GM23248 (cell line): ENCODE measurements at regions not wholly inside any gene's neighbourhood (a gene's known extent, or its start where the extent isn't known, plus 50 kb on each side); places are given as distances from the start of the nearest gene placed in this dataset.

Source experiments
- DNase-seq: peaks from one replicate; pipeline ENCODE4 v3.0.0-alpha.2; 2015
- H2AFZ ChIP-seq: fragments of 200-600 bp; sonication (generic); 2 replicates; pipeline ENCODE4 v1.6.1; 2016; ENCODE audit warnings: antibody characterized with exemption
- H3F3A ChIP-seq: fragments of 200-600 bp; sonication (generic); 2 replicates; pipeline ENCODE4 v1.6.1; 2016; ENCODE audit warnings: mild to moderate bottlenecking, antibody characterized with exemption, mixed run types; ENCODE audit not compliant: insufficient read depth
- H3K27ac ChIP-seq: fragments of 200-600 bp; sonication (generic); 2 replicates; pipeline ENCODE4 v1.5.1; 2016; ENCODE audit warnings: mild to moderate bottlenecking
- H3K27me3 ChIP-seq: fragments of 200-600 bp; sonication (generic); replicated peaks from 2 replicates; pipeline ENCODE4 v1.6.1; 2016; ENCODE audit warnings: mild to moderate bottlenecking; ENCODE audit not compliant: insufficient read depth
- H3K36me3 ChIP-seq: fragments of 200-600 bp; sonication (generic); 2 replicates; pipeline ENCODE4 v1.6.1; 2016; ENCODE audit warnings: low read depth, mild to moderate bottlenecking
- H3K4me1 ChIP-seq: fragments of 200-600 bp; sonication (generic); 2 replicates; pipeline ENCODE4 v1.6.1; 2016; ENCODE audit warnings: mild to moderate bottlenecking; ENCODE audit not compliant: insufficient read depth
- H3K4me2 ChIP-seq: fragments of 200-600 bp; sonication (generic); one replicate; pipeline ENCODE4 v1.6.1; 2016; ENCODE audit warnings: mild to moderate bottlenecking; ENCODE audit not compliant: unreplicated experiment
- H3K4me3 ChIP-seq: fragments of 200-600 bp; sonication (generic); 2 replicates; pipeline ENCODE4 v1.5.1; 2016; ENCODE audit warnings: mild to moderate bottlenecking
- H3K79me2 ChIP-seq: fragments of 200-600 bp; sonication (generic); 2 replicates; pipeline ENCODE4 v1.6.1; 2016; ENCODE audit warnings: mild to moderate bottlenecking; ENCODE audit not compliant: insufficient read depth
- H3K9ac ChIP-seq: fragments of 200-600 bp; sonication (generic); 2 replicates; pipeline ENCODE4 v1.6.1; 2016; ENCODE audit warnings: mild to moderate bottlenecking
- H3K9me2 ChIP-seq: fragments of 200-600 bp; sonication (generic); 2 replicates; pipeline ENCODE4 v1.6.1; 2016; ENCODE audit warnings: mixed run types, mild to moderate bottlenecking, moderate library complexity; ENCODE audit not compliant: insufficient read depth
- H3K9me3 ChIP-seq: fragments of 200-600 bp; sonication (generic); one replicate; pipeline ENCODE4 v1.6.1; 2017; ENCODE audit warnings: low read depth
- H4K20me1 ChIP-seq: fragments of 200-600 bp; sonication (generic); 2 replicates; pipeline ENCODE4 v1.6.0; 2016; ENCODE audit not compliant: insufficient read depth
- EZH2 ChIP-seq: fragments of 200-600 bp; sonication (generic); IDR thresholded peaks from 2 replicates; pipeline ENCODE4 v1.6.1; 2018; ENCODE audit warnings: antibody characterized with exemption, mild to moderate bottlenecking; ENCODE audit not compliant: insufficient read depth, poor library complexity, severe bottlenecking
- EZH2phosphoT487 ChIP-seq: fragments of 200-600 bp; sonication (generic); IDR thresholded peaks from 2 replicates; pipeline ENCODE4 v1.6.1; 2018; ENCODE audit warnings: antibody characterized with exemption, moderate library complexity, mild to moderate bottlenecking, low read depth; ENCODE audit not compliant: insufficient read depth
- WGBS, 2 experiments: methylation state at CpG; one replicate each; pipeline ENCODE4 v1.1.6; 2015 to 2017; ENCODE audit warnings: low lambda C conversion rate in 2 of 2, low coverage in 1 of 2; ENCODE audit errors: missing lambda C conversion rate in 2 of 2; 5-methylcytosine and 5-hydroxymethylcytosine counted together
- in situ Hi-C: fragments of 300-500 bp; cut with MboI; formaldehyde crosslinking; loops from 2 replicates; pipeline ENCODE4 v1.15.0; 2020

DNA sequence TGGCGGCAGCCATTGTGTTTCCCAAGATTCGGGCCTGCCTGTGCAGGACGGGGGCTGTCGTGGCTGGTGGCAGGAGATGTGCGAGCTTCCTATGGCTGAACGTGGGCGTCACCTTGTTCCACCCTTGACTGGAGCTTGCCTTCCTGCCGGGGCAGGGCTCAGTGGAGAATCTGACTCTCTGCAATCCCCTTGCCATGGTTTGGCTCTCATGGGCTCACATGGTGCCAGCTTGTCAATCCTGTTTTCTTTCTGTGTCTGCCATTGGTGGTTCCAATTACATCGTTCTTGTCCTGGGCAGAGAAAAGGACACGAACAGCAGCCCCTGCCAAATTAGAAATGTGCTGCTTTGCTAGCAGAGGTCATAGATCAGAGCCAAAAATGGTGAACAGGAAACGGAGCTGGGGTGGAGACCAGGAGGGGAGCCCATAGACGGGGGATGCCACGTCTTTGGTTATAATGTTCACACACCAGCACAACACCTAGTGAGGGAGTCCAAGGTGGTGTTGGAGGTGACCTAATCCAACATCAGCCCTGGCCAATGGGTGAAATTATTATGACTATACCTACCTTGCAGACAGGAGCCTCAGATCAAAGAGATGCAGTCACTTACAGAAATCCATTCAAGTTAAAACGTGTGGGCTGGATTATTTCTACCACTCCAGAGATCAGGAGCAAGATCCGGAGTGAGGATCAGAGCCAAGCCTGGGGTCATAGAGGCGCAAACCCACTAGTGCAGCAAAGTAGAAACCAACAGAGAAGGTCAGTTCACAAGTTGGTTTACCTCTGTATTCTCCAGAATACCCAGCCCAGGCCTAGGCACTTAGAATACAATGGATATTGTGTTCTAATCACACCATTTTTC is 253.1 kb downstream of the SIPA1L2 start:
- H3F3A ChIP-seq: no peaks in the 10 kb centered on the region
- peaks cover 5% of the 10 kb centered on the region; the same call in 1 of the 2 replicates for H3K4me1 ChIP-seq
- no peak overlapping the region for H3K27ac ChIP-seq
- no peaks in the 10 kb centered on the region for H3K36me3 ChIP-seq
- no peak overlapping the region for H3K4me3 ChIP-seq
- H3K79me2 ChIP-seq: no peaks in the 10 kb centered on the region
- no peaks in the 10 kb centered on the region; the same call in 1 of the 2 replicates for H3K27me3 ChIP-seq
- no peaks in the 10 kb centered on the region for H4K20me1 ChIP-seq
- H3K9me2 ChIP-seq: no peaks in the 10 kb centered on the region
- H3K4me2 ChIP-seq: no peak overlapping the region
- TF ChIP-seq EZH2: no peak
- TF ChIP-seq EZH2phosphoT487: no peak
- H3K9ac ChIP-seq: no peak overlapping the region
- no peak overlapping the region for H2AFZ ChIP-seq
- in situ Hi-C loops: no loop called here
- no peak for DNase-seq
- H3K9me3 ChIP-seq: no peaks in the 10 kb centered on the region
- WGBS, 2 experiments: 59 to 64% methylated on average over 16 of the region's 16 CpGs

DNA sequence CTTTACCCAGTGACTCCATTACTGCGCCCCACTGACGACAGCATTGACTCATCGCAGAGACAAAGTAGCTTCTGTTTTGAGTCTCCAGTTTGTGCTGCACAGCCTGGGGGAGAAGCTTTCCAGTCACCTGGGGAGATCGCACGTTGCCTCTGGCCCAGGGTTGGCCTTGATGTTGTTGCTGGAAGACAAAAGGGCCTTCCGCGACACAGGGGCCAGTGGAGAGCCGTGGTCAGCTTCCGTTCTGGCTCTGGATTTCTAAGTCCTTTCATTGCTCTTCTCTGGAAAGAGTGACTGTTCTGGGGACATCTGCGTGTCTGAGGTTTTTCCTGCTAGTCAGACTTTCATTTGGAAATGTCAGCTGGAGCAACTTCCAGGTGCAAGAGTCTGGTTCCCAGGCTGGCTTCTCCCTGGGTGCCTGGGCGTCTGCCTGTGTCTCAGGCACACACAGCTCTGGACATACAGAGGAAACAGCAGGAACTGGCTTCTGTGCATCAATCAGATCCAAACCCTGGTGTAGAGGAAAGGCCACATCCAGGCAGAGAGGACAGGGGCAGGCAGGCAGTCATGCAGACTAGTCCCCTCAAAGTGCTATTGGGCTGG is 257.0 kb downstream of the SIPA1L2 start:
- Histone ChIP-seq H3K9me3 (no peaks in the 10 kb centered on the region), H3K4me2 (no peak overlapping the region), H3K27me3 (peaks cover 5% of the 10 kb centered on the region), H3K36me3 (no peaks in the 10 kb centered on the region), H4K20me1 (no peaks in the 10 kb centered on the region), H3K4me3 (no peak overlapping the region), H3K79me2 (no peaks in the 10 kb centered on the region), H3K9ac (no peak overlapping the region), H3K4me1 (peaks cover 5% of the 10 kb centered on the region; the same call in 1 of the 2 replicates), H3F3A (no peaks in the 10 kb centered on the region), H3K9me2 (no peaks in the 10 kb centered on the region), H3K27ac (no peak overlapping the region), H2AFZ (no peak overlapping the region)
- 63 to 69% methylated on average over 11 of the region's 11 CpGs for WGBS, 2 experiments
- DNase-seq: no peak
- TF ChIP-seq EZH2phosphoT487 (no peak), EZH2 (no peak)
- in situ Hi-C loops: no loop called here

DNA sequence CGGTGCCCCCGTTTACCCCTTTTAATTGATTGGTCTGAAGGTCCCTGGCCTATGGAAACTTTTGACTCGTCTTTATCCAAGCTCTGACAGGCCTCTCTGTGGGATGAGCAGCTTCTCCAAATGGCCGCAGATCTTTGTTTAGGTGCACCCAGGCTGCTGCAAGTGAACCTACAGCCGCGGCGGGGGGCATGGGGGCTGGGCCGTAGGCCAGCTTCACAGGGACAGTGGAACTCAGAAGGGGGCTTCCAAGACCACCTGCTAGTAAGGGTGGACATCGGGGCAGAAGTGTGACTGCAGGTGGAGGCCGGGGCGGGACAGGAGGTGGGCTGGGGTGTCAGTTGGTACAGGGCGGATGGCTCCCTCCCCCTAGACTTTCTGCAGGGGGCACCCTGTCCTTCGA is 257.5 kb downstream of the SIPA1L2 start:
- H3K27ac ChIP-seq: no peak overlapping the region
- no peak overlapping the region for H3K4me2 ChIP-seq
- H4K20me1 ChIP-seq: no peaks in the 10 kb centered on the region
- no peaks in the 10 kb centered on the region for H3F3A ChIP-seq
- H3K9ac ChIP-seq: no peak overlapping the region
- TF ChIP-seq EZH2phosphoT487 (no peak), EZH2 (no peak)
- no peaks in the 10 kb centered on the region for H3K79me2 ChIP-seq
- H3K9me2 ChIP-seq: no peaks in the 10 kb centered on the region
- in situ Hi-C loops: no loop called here
- peaks cover 4% of the 10 kb centered on the region; the same call in 1 of the 2 replicates for H3K4me1 ChIP-seq
- no peak overlapping the region for H3K4me3 ChIP-seq
- no peak overlapping the region for H2AFZ ChIP-seq
- no peaks in the 10 kb centered on the region for H3K36me3 ChIP-seq
- H3K27me3 ChIP-seq: peaks cover 5% of the 10 kb centered on the region
- no peak for DNase-seq
- no peaks in the 10 kb centered on the region for H3K9me3 ChIP-seq
- 69% methylated on average over 10 to 13 of the region's 13 CpGs for WGBS, 2 experiments

DNA sequence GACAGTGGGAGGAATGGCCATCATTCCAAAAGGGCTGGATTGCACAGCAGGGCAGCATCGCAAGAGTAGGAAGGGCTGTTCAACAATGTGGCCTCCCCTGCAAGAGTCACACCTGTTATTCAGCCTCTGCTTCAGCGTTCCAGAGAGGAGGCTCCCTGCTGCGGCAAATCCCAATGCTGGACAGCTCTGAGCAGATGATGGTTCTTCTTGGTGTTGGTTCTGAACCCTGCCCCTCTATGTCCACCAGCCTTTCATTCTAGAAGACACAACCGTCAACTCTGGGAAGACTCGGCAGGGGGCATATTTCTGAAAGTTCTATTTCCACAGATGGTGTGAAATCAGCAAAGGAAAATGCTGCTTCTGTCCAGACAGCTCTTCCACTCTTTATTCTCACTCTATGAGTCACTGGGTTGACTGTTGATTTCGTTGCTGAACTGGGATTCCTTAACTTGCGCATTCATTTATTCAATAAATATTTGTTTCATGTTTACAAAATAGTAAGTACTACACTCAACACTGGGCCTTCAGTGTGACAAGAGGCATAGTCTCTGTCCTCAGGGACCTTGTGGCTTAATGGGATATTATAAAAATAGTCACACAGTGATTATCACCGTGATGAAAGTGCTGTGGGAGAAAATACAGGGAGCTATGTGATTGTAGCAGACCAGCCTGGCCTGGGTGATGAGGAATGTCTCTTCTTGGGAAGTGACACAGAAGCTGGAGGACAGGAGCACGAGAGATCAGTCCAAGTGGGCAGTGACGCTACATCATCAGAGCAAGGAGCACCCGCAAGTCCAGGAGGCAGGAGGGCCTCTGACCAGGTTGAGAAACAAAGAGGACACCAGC is 260.3 kb downstream of the SIPA1L2 start:
- no peak for DNase-seq
- H3K4me2 ChIP-seq: no peak overlapping the region
- in situ Hi-C loops: no loop called here

More for the DNA sequence above, 260.3 kb downstream of the SIPA1L2 start:
- H4K20me1 ChIP-seq: no peaks in the 10 kb centered on the region
- H3K9ac ChIP-seq: no peak overlapping the region
- H3K9me3 ChIP-seq: no peaks in the 10 kb centered on the region
- H2AFZ ChIP-seq: no peak overlapping the region
- no peaks in the 10 kb centered on the region for H3K36me3 ChIP-seq
- no peaks in the 10 kb centered on the region for H3K4me1 ChIP-seq
- 63 to 66% methylated on average over 11 of the region's 11 CpGs for WGBS, 2 experiments
- H3F3A ChIP-seq: no peaks in the 10 kb centered on the region
- no peak overlapping the region for H3K27ac ChIP-seq
- TF ChIP-seq EZH2phosphoT487 (no peak), EZH2 (no peak)
- no peaks in the 10 kb centered on the region for H3K79me2 ChIP-seq
- H3K4me3 ChIP-seq: no peak overlapping the region
- H3K9me2 ChIP-seq: no peaks in the 10 kb centered on the region
- peaks cover 5% of the 10 kb centered on the region; the same call in 1 of the 2 replicates for H3K27me3 ChIP-seq
